Uterus (tissue), 2 donors: ENCODE measurements at regions not wholly inside any gene's neighbourhood (a gene's known extent, or its start where the extent isn't known, plus 50 kb on each side); places are given as distances from the start of the nearest gene placed in this dataset.

Source experiments
- POLR2A ChIP-seq, 2 donors: fragments of 450-650 bp; IDR thresholded peaks; one replicate each; pipeline ENCODE4 v1.6.1; 2016; ENCODE audit warnings: antibody characterized with exemption in 2 of 2, mild to moderate bottlenecking in 1 of 2, moderate library complexity in 1 of 2
- TF ChIP-seq, protein P1 (sequence below), 4 experiments: fragments of 200-600 bp in 2 of 4; fragments of 450-650 bp in 2 of 4; sonication (generic) in 2 of 4; IDR thresholded peaks; one replicate each; pipeline ENCODE4 v1.5.1; 2016 to 2019; ENCODE audit warnings: antibody characterized with exemption in 4 of 4, mild to moderate bottlenecking in 2 of 4, moderate library complexity in 1 of 4

DNA sequence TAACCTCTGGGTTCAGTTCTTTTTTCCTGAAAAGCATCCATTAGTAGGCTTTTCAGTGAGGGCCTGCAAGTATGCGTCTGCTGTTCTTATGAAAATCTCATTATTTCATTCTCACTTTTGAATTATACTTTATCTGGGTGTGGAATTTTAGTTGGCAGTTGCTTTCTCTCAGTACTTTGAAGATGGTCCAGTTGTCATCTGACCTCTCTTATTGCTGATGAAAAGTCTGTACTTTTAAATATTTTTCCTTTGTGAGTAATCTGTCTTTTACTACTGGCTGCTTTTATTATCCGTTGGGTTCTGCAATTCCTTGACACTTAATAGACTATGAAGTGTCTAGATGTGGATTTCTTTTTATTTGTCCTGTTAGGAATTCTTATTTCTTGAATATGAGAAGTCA lies 307.8 kb downstream of the CYP26B1 start:
- no peak for TF ChIP-seq POLR2A (IDR thresholded peaks at IDR 0.05)
- TF ChIP-seq, protein P1, sequence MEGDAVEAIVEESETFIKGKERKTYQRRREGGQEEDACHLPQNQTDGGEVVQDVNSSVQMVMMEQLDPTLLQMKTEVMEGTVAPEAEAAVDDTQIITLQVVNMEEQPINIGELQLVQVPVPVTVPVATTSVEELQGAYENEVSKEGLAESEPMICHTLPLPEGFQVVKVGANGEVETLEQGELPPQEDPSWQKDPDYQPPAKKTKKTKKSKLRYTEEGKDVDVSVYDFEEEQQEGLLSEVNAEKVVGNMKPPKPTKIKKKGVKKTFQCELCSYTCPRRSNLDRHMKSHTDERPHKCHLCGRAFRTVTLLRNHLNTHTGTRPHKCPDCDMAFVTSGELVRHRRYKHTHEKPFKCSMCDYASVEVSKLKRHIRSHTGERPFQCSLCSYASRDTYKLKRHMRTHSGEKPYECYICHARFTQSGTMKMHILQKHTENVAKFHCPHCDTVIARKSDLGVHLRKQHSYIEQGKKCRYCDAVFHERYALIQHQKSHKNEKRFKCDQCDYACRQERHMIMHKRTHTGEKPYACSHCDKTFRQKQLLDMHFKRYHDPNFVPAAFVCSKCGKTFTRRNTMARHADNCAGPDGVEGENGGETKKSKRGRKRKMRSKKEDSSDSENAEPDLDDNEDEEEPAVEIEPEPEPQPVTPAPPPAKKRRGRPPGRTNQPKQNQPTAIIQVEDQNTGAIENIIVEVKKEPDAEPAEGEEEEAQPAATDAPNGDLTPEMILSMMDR (IDR thresholded peaks at IDR 0.05): no peak
